ENCODE measurements at regions not wholly inside any gene's neighbourhood (a gene's known extent, or its start where the extent isn't known, plus 50 kb on each side); places are given as distances from the start of the nearest gene placed in this dataset.

- TF ChIP-seq POLR2A (IDR thresholded peaks at IDR 0.05): no peak
- TF ChIP-seq CTCF (IDR thresholded peaks at IDR 0.05): no peak
- no peak for TF ChIP-seq EP300 (IDR thresholded peaks at IDR 0.05; ENCODE audit: low read depth)
Measured at GRCh38 chr6:68252632-68253031, 382.4 kb upstream of the ADGRB3 start.
